ENCODE measurements at regions not wholly inside any gene's neighbourhood (a gene's known extent, or its start where the extent isn't known, plus 50 kb on each side); places are given as distances from the start of the nearest gene placed in this dataset.

GRCh38 chr10:62721687-62722086 lies 82.8 kb upstream of the ADO start:
- Histone ChIP-seq H3K9me3 (replicated peaks; ENCODE audit: insufficient read depth, low read length) (no peaks in the 10 kb centered on the region), H3K4me3 (ENCODE audit: low read length) (no peak overlapping the region), H4K20me1 (ENCODE audit: insufficient read depth, low read length) (no peaks in the 10 kb centered on the region), H3K36me3 (replicated peaks; ENCODE audit: insufficient read depth, low read length) (no peaks in the 10 kb centered on the region), H3K9ac (ENCODE audit: low read length) (no peak overlapping the region), H3K27me3 (replicated peaks; ENCODE audit: insufficient read depth, low read length) (no peaks in the 10 kb centered on the region), H3F3A (ENCODE audit: insufficient read depth, low read length) (no peaks in the 10 kb centered on the region), H3K9me2 (replicated peaks; ENCODE audit: insufficient read depth, low read length) (no peaks in the 10 kb centered on the region), H3K27ac (ENCODE audit: low read length) (no peak overlapping the region), H2AFZ (ENCODE audit: low read length) (no peak overlapping the region), H3K79me2 (ENCODE audit: low read length) (no peaks in the 10 kb centered on the region), H3K4me1 (ENCODE audit: low read length) (no peaks in the 10 kb centered on the region), H3K4me2 (ENCODE audit: low read depth, low read length) (no peak overlapping the region)
- DNase-seq, result no peak
- TF ChIP-seq EZH2phosphoT487 (IDR thresholded peaks at IDR 0.05; ENCODE audit: low read length) (no peak), CTCF (IDR thresholded peaks at IDR 0.05; ENCODE audit: low read length) (no peak), EZH2 (optimal IDR thresholded peaks at IDR 0.05; ENCODE audit: low read depth, low read length) (no peak)

GRCh38 chr10:62723375-62723774 lies 81.1 kb upstream of the ADO start:
- H2AFZ ChIP-seq (ENCODE audit: low read length), result no peak overlapping the region
- TF ChIP-seq CTCF (IDR thresholded peaks at IDR 0.05; ENCODE audit: low read length), result no peak
- no peak for TF ChIP-seq EZH2 (optimal IDR thresholded peaks at IDR 0.05; ENCODE audit: low read depth, low read length)
- no peak for TF ChIP-seq EZH2phosphoT487 (IDR thresholded peaks at IDR 0.05; ENCODE audit: low read length)
- no peak overlapping the region for H3K4me2 ChIP-seq (ENCODE audit: low read depth, low read length)

GRCh38 chr10:62724465-62724864 lies 80.1 kb upstream of the ADO start:
- Histone ChIP-seq H3K9ac (ENCODE audit: low read length) (no peak overlapping the region), H3K4me2 (ENCODE audit: low read depth, low read length) (no peak overlapping the region), H3K9me2 (replicated peaks; ENCODE audit: insufficient read depth, low read length) (no peaks in the 10 kb centered on the region), H3K27me3 (replicated peaks; ENCODE audit: insufficient read depth, low read length) (no peaks in the 10 kb centered on the region), H2AFZ (ENCODE audit: low read length) (no peak overlapping the region), H4K20me1 (ENCODE audit: insufficient read depth, low read length) (no peaks in the 10 kb centered on the region), H3F3A (ENCODE audit: insufficient read depth, low read length) (no peaks in the 10 kb centered on the region), H3K4me1 (ENCODE audit: low read length) (no peaks in the 10 kb centered on the region), H3K79me2 (ENCODE audit: low read length) (no peaks in the 10 kb centered on the region), H3K27ac (ENCODE audit: low read length) (no peak overlapping the region), H3K4me3 (ENCODE audit: low read length) (no peak overlapping the region), H3K9me3 (replicated peaks; ENCODE audit: insufficient read depth, low read length) (no peaks in the 10 kb centered on the region), H3K36me3 (replicated peaks; ENCODE audit: insufficient read depth, low read length) (no peaks in the 10 kb centered on the region)
- DNase-seq, result no peak
- TF ChIP-seq EZH2phosphoT487 (IDR thresholded peaks at IDR 0.05; ENCODE audit: low read length), result no peak
- TF ChIP-seq CTCF (IDR thresholded peaks at IDR 0.05; ENCODE audit: low read length), result no peak

More at GRCh38 chr10:62723375-62723774, 81.1 kb upstream of the ADO start:
- no peaks in the 10 kb centered on the region for H3K27me3 ChIP-seq (replicated peaks; ENCODE audit: insufficient read depth, low read length)
- H3F3A ChIP-seq (ENCODE audit: insufficient read depth, low read length), result no peaks in the 10 kb centered on the region
- H3K4me3 ChIP-seq (ENCODE audit: low read length), result no peak overlapping the region
- H3K9me2 ChIP-seq (replicated peaks; ENCODE audit: insufficient read depth, low read length), result no peaks in the 10 kb centered on the region
- no peaks in the 10 kb centered on the region for H3K9me3 ChIP-seq (replicated peaks; ENCODE audit: insufficient read depth, low read length)
- H3K79me2 ChIP-seq (ENCODE audit: low read length), result no peaks in the 10 kb centered on the region
- no peaks in the 10 kb centered on the region for H3K36me3 ChIP-seq (replicated peaks; ENCODE audit: insufficient read depth, low read length)
- no peaks in the 10 kb centered on the region for H3K4me1 ChIP-seq (ENCODE audit: low read length)
- H3K27ac ChIP-seq (ENCODE audit: low read length), result no peak overlapping the region
- H4K20me1 ChIP-seq (ENCODE audit: insufficient read depth, low read length), result no peaks in the 10 kb centered on the region
- no peak overlapping the region for H3K9ac ChIP-seq (ENCODE audit: low read length)
- DNase-seq, result no peak

All from MM.1S (cell line).